Smooth muscle cell (in vitro differentiated cells): ENCODE measurements at regions not wholly inside any gene's neighbourhood (a gene's known extent, or its start where the extent isn't known, plus 50 kb on each side); places are given as distances from the start of the nearest gene placed in this dataset.

Source experiments
- DNase-seq: peaks from one replicate; lab custom pipeline; 2025; ENCODE audit not compliant: unreplicated experiment; lab: John Stamatoyannopoulos, UW
- H2AFZ ChIP-seq: fragments of 200-600 bp; sonication (generic); 2 replicates; pipeline ENCODE4 v1.6.0; 2016; ENCODE audit warnings: antibody characterized with exemption, low read depth, mild to moderate bottlenecking
- H3F3A ChIP-seq: fragments of 200-600 bp; sonication (generic); 2 replicates; pipeline ENCODE4 v1.6.0; 2017; ENCODE audit warnings: antibody characterized with exemption, low read depth
- H3K27ac ChIP-seq: fragments of 200-600 bp; sonication (generic); 2 replicates; pipeline ENCODE4 v1.5.1; 2016; ENCODE audit warnings: low read depth, mild to moderate bottlenecking
- H3K27me3 ChIP-seq: fragments of 200-600 bp; sonication (generic); 2 replicates; pipeline ENCODE4 v1.6.1; 2016; ENCODE audit warnings: low read depth, mild to moderate bottlenecking
- H3K36me3 ChIP-seq: fragments of 200-600 bp; sonication (generic); 2 replicates; pipeline ENCODE4 v1.5.1; 2016; ENCODE audit warnings: low read depth
- H3K4me1 ChIP-seq: fragments of 200-600 bp; sonication (generic); 2 replicates; pipeline ENCODE4 v1.5.1; 2016; ENCODE audit warnings: low read depth
- H3K4me2 ChIP-seq: fragments of 200-600 bp; sonication (generic); 2 replicates; pipeline ENCODE4 v1.6.0; 2016; ENCODE audit warnings: mild to moderate bottlenecking
- H3K4me3 ChIP-seq: fragments of 200-600 bp; sonication (generic); 2 replicates; pipeline ENCODE4 v1.5.1; 2016; ENCODE audit warnings: mild to moderate bottlenecking
- H3K79me2 ChIP-seq: fragments of 200-600 bp; sonication (generic); 2 replicates; pipeline ENCODE4 v1.6.0; 2016; ENCODE audit warnings: low read depth, mild to moderate bottlenecking
- H3K9ac ChIP-seq: fragments of 200-600 bp; sonication (generic); 2 replicates; pipeline ENCODE4 v1.6.0; 2016; ENCODE audit warnings: low read depth
- H3K9me3 ChIP-seq: fragments of 200-600 bp; sonication (generic); replicated peaks from 2 replicates; pipeline ENCODE4 v1.5.1; 2016; ENCODE audit warnings: low read depth
- H4K20me1 ChIP-seq: fragments of 200-600 bp; sonication (generic); 2 replicates; pipeline ENCODE4 v1.6.0; 2016; ENCODE audit warnings: low read depth
- CTCF ChIP-seq: fragments of 200-600 bp; sonication (generic); IDR thresholded peaks from 2 replicates; pipeline ENCODE4 v1.5.1; 2017; ENCODE audit warnings: borderline replicate concordance, mild to moderate bottlenecking, antibody characterized with exemption; ENCODE audit not compliant: insufficient read depth, poor library complexity, severe bottlenecking
- WGBS: methylation state at CpG from one replicate; pipeline ENCODE4 v1.1.7; 2016; ENCODE audit warnings: low lambda C conversion rate; 5-methylcytosine and 5-hydroxymethylcytosine counted together

GRCh38 chr10:61001731-61002122 lies 57.7 kb upstream of the RHOBTB1 start:
- Histone ChIP-seq H3K9ac (peak overlapping the region; percentile 43), H3K4me1 (no peaks in the 10 kb centered on the region), H2AFZ (peak overlapping the region; percentile 96), H3K27me3 (no peaks in the 10 kb centered on the region), H3F3A (peaks cover 24% of the 10 kb centered on the region), H3K9me3 (no peaks in the 10 kb centered on the region), H3K4me3 (peak overlapping the region; percentile 59), H4K20me1 (no peaks in the 10 kb centered on the region), H3K27ac (no peak overlapping the region), H3K4me2 (peak overlapping the region; percentile 93), H3K36me3 (no peaks in the 10 kb centered on the region), H3K79me2 (no peaks in the 10 kb centered on the region)
- TF ChIP-seq CTCF: no peak
- DNase-seq: no peak
- 15% methylated on average over 18 of the region's 18 CpGs for WGBS

GRCh38 chr10:61000769-61001730 lies 57.1 kb upstream of the RHOBTB1 start:
- Histone ChIP-seq H3K4me2 (peak overlapping the region; percentile 93), H3K27ac (no peak overlapping the region), H3F3A (peaks cover 24% of the 10 kb centered on the region), H3K27me3 (no peaks in the 10 kb centered on the region), H3K4me1 (no peaks in the 10 kb centered on the region), H3K9me3 (no peaks in the 10 kb centered on the region), H3K9ac (peak overlapping the region; percentile 43), H3K36me3 (no peaks in the 10 kb centered on the region), H2AFZ (peak overlapping the region; percentile 96), H3K4me3 (peak overlapping the region; percentile 59), H3K79me2 (no peaks in the 10 kb centered on the region), H4K20me1 (no peaks in the 10 kb centered on the region)
- no peak for DNase-seq
- 3% methylated on average over 28 of the region's 78 CpGs for WGBS
- no peak for TF ChIP-seq CTCF

- H3K27me3 ChIP-seq: no peaks in the 10 kb centered on the region
- peaks cover 24% of the 10 kb centered on the region for H3F3A ChIP-seq
- no peak overlapping the region for H3K27ac ChIP-seq
- no peaks in the 10 kb centered on the region for H3K9me3 ChIP-seq
- peak overlapping the region; percentile 31 for H3K4me2 ChIP-seq
- no peaks in the 10 kb centered on the region for H3K4me1 ChIP-seq
- no peaks in the 10 kb centered on the region for H4K20me1 ChIP-seq
- 84% methylated on average over 4 of the region's 4 CpGs for whole genome bisulfite sequencing
- no peak overlapping the region for H3K9ac ChIP-seq
- peaks cover 19% of the 10 kb centered on the region for H3K79me2 ChIP-seq
- H3K36me3 ChIP-seq: no peaks in the 10 kb centered on the region
- no peak for DNase-seq
- no peak overlapping the region for H3K4me3 ChIP-seq
- no peak for TF ChIP-seq CTCF
- peak overlapping the region; percentile 50 for H2AFZ ChIP-seq
Measured at GRCh38 chr10:60998932-60999331, 54.9 kb upstream of the RHOBTB1 start.
